Kidney glomerular epithelial cell (primary cell): ENCODE measurements at regions not wholly inside any gene's neighbourhood (a gene's known extent, or its start where the extent isn't known, plus 50 kb on each side); places are given as distances from the start of the nearest gene placed in this dataset.
A peak's percentile ranks its signal among the peaks of the same experiment; 100 is the strongest.

Source experiments
- DNase-seq: peaks from one replicate; lab custom pipeline; 2025; lab: John Stamatoyannopoulos, UW

DNA sequence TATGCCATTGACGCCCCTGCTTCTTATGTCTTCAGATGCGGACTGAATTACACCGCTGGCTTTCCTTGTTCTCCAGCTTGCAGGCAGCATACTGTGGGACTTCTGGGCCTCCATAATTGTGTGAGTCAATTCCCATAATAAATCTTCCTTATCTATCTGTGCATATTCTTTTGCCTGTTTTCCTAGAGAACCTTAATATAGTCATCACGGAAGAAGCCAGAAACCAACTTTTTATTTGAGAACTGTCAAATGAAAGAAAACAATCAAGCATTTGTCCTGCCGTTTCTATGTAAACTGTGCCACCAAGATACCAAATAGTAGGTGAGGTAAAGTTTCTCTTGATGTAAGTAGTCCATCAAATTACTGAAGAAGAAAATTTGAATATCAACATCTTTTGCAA, 51.8 kb upstream of the B3GALNT1 start:
- no peak for DNase-seq

DNA sequence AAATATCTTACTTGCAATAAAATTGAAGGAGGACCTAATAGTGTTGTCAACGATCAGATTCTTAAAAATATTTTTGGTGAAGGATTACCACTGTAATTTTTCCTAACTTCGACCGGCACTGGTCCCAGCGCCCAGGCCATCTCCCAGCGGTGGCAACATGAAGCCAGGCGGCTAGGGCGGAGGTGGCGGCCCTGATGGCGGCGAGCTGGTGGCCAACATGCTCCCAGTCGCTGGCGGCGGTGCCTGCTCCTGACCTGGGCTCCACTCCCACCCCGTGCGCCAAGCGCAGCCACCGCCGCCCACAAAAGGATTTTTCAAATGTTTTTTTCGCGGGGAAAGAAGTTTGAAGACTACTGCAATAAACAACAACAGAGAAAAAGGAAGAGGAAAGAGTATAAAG, 56.5 kb upstream of the B3GALNT1 start:
- DNase-seq, result no peak

DNA sequence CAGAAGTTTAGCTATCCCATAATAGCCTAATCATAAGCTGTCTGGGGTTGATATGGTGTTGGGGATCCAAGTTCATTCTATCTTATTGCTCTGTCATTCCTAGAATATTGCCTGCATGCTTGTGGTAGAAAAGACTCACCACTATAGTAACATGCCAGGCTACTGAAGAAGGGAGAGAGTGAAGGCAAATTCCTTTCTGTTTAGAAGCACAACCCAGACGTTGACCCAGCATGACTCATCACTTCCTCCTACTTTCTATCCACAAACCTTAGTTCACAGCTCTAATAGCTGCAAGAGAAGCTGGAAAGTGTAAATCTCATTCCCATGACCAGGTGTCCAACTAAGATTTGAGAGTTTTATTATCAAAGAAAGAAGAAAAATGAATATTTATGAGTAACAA, 57.8 kb upstream of the NMD3 start:
- peak; percentile 98 for DNase-seq

DNA sequence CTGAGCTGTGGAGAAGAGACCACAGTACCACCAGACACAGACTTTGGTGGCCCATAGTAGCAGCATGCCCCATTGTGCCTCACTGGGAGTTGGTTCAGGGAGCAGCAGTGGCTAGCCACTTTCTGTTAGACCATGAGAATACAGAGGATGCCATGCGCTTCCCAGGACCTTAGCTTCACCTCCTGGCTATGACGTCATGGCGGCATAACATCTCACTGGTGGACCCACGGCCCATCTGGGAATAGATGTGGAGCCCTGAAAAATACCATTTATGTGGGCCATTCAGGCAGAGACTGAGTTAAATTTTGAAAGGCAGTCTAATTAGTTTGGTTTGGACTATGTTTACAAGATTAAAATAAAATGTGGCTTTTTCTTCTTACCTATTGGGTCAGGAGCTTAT, 55.1 kb upstream of the NMD3 start:
- no peak for DNase-seq

DNA sequence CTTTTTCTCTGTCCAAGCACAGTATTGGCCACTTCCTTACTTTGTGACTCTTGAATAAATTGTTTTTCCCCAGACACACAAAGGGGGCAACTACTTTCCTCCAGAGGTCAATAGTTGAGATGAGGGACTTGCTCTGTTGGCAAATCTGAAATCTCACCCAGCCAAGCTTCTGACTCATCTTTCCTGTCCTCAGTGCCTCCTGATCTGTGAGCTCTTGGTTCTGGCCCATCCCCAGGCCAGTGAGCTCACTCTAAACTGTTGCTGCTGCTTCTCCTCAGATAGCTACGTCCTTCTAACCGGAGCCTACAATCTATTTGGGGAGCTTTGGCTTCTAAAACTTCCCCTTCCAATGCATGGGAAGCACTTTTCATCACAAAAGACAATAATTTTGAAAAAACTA, 50.0 kb upstream of the NMD3 start:
- DNase-seq, result peak; percentile 31
